Hepatocyte (in vitro differentiated cells): ENCODE measurements at regions not wholly inside any gene's neighbourhood (a gene's known extent, or its start where the extent isn't known, plus 50 kb on each side); places are given as distances from the start of the nearest gene placed in this dataset.

Experiments used
- CTCF ChIP-seq: fragments of 200-600 bp; sonication (generic); IDR thresholded peaks from 2 replicates; pipeline ENCODE4 v1.5.1; 2016; ENCODE audit warnings: antibody characterized with exemption, mild to moderate bottlenecking; ENCODE audit not compliant: poor library complexity
- EZH2 ChIP-seq: fragments of 200-600 bp; sonication (generic); IDR thresholded peaks from 2 replicates; pipeline ENCODE4 v1.6.1; 2016; ENCODE audit warnings: antibody characterized with exemption, mild to moderate bottlenecking, borderline replicate concordance

GRCh38 chr2:147161746-147162145, 683.1 kb upstream of the ACVR2A start:
- no peak for TF ChIP-seq CTCF
- no peak for TF ChIP-seq EZH2
